ENCODE measurements at regions not wholly inside any gene's neighbourhood (a gene's known extent, or its start where the extent isn't known, plus 50 kb on each side); places are given as distances from the start of the nearest gene placed in this dataset.

- H3K4me1 ChIP-seq = no peaks in the 10 kb centered on the region
- H3K9me3 ChIP-seq = no peaks in the 10 kb centered on the region
- DNase-seq (ENCODE audit: low spot score in 2 of 2) = no peak
- H3K36me3 ChIP-seq = no peaks in the 10 kb centered on the region
- no peak overlapping the region for H3K4me3 ChIP-seq
- no peak overlapping the region for H3K27ac ChIP-seq
- intact Hi-C loops (cut with DNase I; ENCODE audit: low total_unique reads) = no loop called here
- H3K27me3 ChIP-seq = no peaks in the 10 kb centered on the region
- TF ChIP-seq CTCF (IDR thresholded peaks at IDR 0.05) (no peak), POLR2A (IDR thresholded peaks at IDR 0.05) (no peak), POLR2AphosphoS5 (IDR thresholded peaks at IDR 0.05) (no peak)
Measured at GRCh38 chr5:86909418-86910295, 291.9 kb downstream of the COX7C start.

GRCh38 chr5:86917117-86917579, 299.4 kb downstream of the COX7C start:
- no peak for TF ChIP-seq CTCF (IDR thresholded peaks at IDR 0.05)
- no peak for TF ChIP-seq POLR2A (IDR thresholded peaks at IDR 0.05)
- no peak for TF ChIP-seq POLR2AphosphoS5 (IDR thresholded peaks at IDR 0.05)
- intact Hi-C loops (cut with DNase I; ENCODE audit: low total_unique reads) = no loop called here
- Histone ChIP-seq H3K27ac (no peak overlapping the region), H3K27me3 (no peaks in the 10 kb centered on the region), H3K4me3 (no peak overlapping the region), H3K9me3 (no peaks in the 10 kb centered on the region), H3K36me3 (no peaks in the 10 kb centered on the region), H3K4me1 (no peaks in the 10 kb centered on the region)
- no peak for DNase-seq (ENCODE audit: low spot score in 2 of 2)

- Histone ChIP-seq H3K9me3 (no peaks in the 10 kb centered on the region), H3K4me1 (no peaks in the 10 kb centered on the region), H3K4me3 (no peak overlapping the region), H3K27me3 (no peaks in the 10 kb centered on the region), H3K27ac (no peak overlapping the region), H3K36me3 (no peaks in the 10 kb centered on the region)
- TF ChIP-seq POLR2AphosphoS5 (IDR thresholded peaks at IDR 0.05) (no peak), CTCF (IDR thresholded peaks at IDR 0.05) (no peak), POLR2A (IDR thresholded peaks at IDR 0.05) (no peak)
- DNase-seq (ENCODE audit: low spot score in 2 of 2) = no peak
- intact Hi-C loops (cut with DNase I; ENCODE audit: low total_unique reads) = no loop called here
Measured at GRCh38 chr5:86918246-86918645, 300.5 kb downstream of the COX7C start.

- H3K4me1 ChIP-seq = no peaks in the 10 kb centered on the region
- no peak for DNase-seq (ENCODE audit: low spot score in 2 of 2)
- H3K4me3 ChIP-seq = no peak overlapping the region
- intact Hi-C loops (cut with DNase I; ENCODE audit: low total_unique reads) = no loop called here
- no peak overlapping the region for H3K27ac ChIP-seq
- H3K36me3 ChIP-seq = no peaks in the 10 kb centered on the region
- H3K27me3 ChIP-seq = no peaks in the 10 kb centered on the region
- no peaks in the 10 kb centered on the region for H3K9me3 ChIP-seq
- TF ChIP-seq CTCF (IDR thresholded peaks at IDR 0.05) (no peak), POLR2A (IDR thresholded peaks at IDR 0.05) (no peak), POLR2AphosphoS5 (IDR thresholded peaks at IDR 0.05) (no peak)
Measured at GRCh38 chr5:86926033-86926432, 308.3 kb downstream of the COX7C start.

GRCh38 chr5:86929123-86929766, 311.5 kb downstream of the COX7C start:
- intact Hi-C loops (cut with DNase I; ENCODE audit: low total_unique reads) = no loop called here
- H3K27me3 ChIP-seq = no peaks in the 10 kb centered on the region
- no peak for DNase-seq (ENCODE audit: low spot score in 2 of 2)
- H3K4me1 ChIP-seq = no peaks in the 10 kb centered on the region
- no peaks in the 10 kb centered on the region for H3K9me3 ChIP-seq
- H3K36me3 ChIP-seq = no peaks in the 10 kb centered on the region
- H3K27ac ChIP-seq = no peak overlapping the region
- H3K4me3 ChIP-seq = no peak overlapping the region
- TF ChIP-seq CTCF (IDR thresholded peaks at IDR 0.05) (no peak), POLR2AphosphoS5 (IDR thresholded peaks at IDR 0.05) (no peak), POLR2A (IDR thresholded peaks at IDR 0.05) (no peak)

Data from breast epithelium (tissue), 4 donors.